IPS-18a (cell line): ENCODE measurements at regions not wholly inside any gene's neighbourhood (a gene's known extent, or its start where the extent isn't known, plus 50 kb on each side); places are given as distances from the start of the nearest gene placed in this dataset.

Experiments
- H3K27ac ChIP-seq: one replicate; pipeline ENCODE4 v1.5.1; 2013; ENCODE audit warnings: low read length
- H3K27me3 ChIP-seq: one replicate; pipeline ENCODE4 v1.6.1; 2013; ENCODE audit warnings: mild to moderate bottlenecking, low read length; ENCODE audit not compliant: control insufficient read depth, insufficient read depth
- H3K36me3 ChIP-seq: one replicate; pipeline ENCODE4 v1.6.1; 2013; ENCODE audit warnings: low read depth, low read length; ENCODE audit not compliant: control insufficient read depth
- H3K4me1 ChIP-seq: one replicate; pipeline ENCODE4 v1.6.1; 2013; ENCODE audit warnings: low read depth, low read length; ENCODE audit not compliant: control insufficient read depth
- H3K4me3 ChIP-seq: one replicate; pipeline ENCODE4 v1.5.1; 2013; ENCODE audit warnings: low read length
- H3K9ac ChIP-seq: one replicate; pipeline ENCODE4 v1.6.1; 2013; ENCODE audit warnings: mild to moderate bottlenecking, low read length, moderate library complexity
- H3K9me3 ChIP-seq: one replicate; pipeline ENCODE4 v1.6.1; 2013; ENCODE audit warnings: low read depth, low read length; ENCODE audit not compliant: control insufficient read depth

GRCh38 chr11:122210367-122210997, 94.5 kb upstream of the BLID start:
- Histone ChIP-seq H3K9me3 (no peaks in the 10 kb centered on the region), H3K27ac (no peak overlapping the region), H3K27me3 (no peaks in the 10 kb centered on the region), H3K4me1 (peaks cover 9% of the 10 kb centered on the region), H3K4me3 (no peak overlapping the region), H3K36me3 (no peaks in the 10 kb centered on the region), H3K9ac (no peak overlapping the region)

- Histone ChIP-seq H3K27ac (no peak overlapping the region), H3K4me3 (no peak overlapping the region), H3K9me3 (no peaks in the 10 kb centered on the region), H3K27me3 (no peaks in the 10 kb centered on the region), H3K4me1 (peaks cover 2% of the 10 kb centered on the region), H3K9ac (no peak overlapping the region), H3K36me3 (no peaks in the 10 kb centered on the region)
Measured at GRCh38 chr11:122209619-122210366, 93.8 kb upstream of the BLID start.

- peaks cover under 1% of the 10 kb centered on the region for H3K4me1 ChIP-seq
- H3K27me3 ChIP-seq: peaks cover 6% of the 10 kb centered on the region
- H3K9me3 ChIP-seq: no peaks in the 10 kb centered on the region
- no peaks in the 10 kb centered on the region for H3K36me3 ChIP-seq
- no peak overlapping the region for H3K9ac ChIP-seq
- no peak overlapping the region for H3K4me3 ChIP-seq
- no peak overlapping the region for H3K27ac ChIP-seq
Measured at GRCh38 chr11:122207921-122208764, 92.1 kb upstream of the BLID start.

- no peaks in the 10 kb centered on the region for H3K36me3 ChIP-seq
- H3K27me3 ChIP-seq: peaks cover 8% of the 10 kb centered on the region
- no peak overlapping the region for H3K9ac ChIP-seq
- H3K4me3 ChIP-seq: no peak overlapping the region
- H3K27ac ChIP-seq: no peak overlapping the region
- no peaks in the 10 kb centered on the region for H3K9me3 ChIP-seq
- peaks cover 6% of the 10 kb centered on the region for H3K4me1 ChIP-seq
Measured at GRCh38 chr11:122207505-122207904, 91.5 kb upstream of the BLID start.

DNA sequence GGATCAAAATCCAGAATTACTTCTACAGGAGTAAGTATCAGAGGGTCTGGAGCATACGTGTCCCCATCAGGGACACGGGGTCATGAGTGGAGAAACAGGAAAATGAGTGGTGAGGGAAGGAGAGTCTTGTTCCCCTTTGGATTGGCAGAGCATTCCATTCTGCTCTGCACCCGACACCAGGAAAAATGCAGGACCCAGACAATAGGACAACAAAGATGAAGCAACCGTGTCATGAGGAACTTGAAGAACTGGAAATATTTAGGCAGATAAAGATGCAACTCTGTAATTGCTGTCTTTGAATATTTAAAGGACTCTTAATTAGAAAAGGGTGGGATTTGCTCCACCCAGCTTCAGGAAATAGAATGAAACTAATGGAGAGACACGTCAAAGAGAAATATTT, 89.0 kb upstream of the BLID start:
- no peak overlapping the region for H3K9ac ChIP-seq
- peaks cover 13% of the 10 kb centered on the region for H3K27me3 ChIP-seq
- H3K27ac ChIP-seq: no peak overlapping the region

GRCh38 chr11:122204206-122204605, 88.2 kb upstream of the BLID start:
- no peak overlapping the region for H3K9ac ChIP-seq
- no peak overlapping the region for H3K4me3 ChIP-seq
- no peaks in the 10 kb centered on the region for H3K36me3 ChIP-seq
- no peaks in the 10 kb centered on the region for H3K9me3 ChIP-seq
- no peak overlapping the region for H3K27ac ChIP-seq
- H3K27me3 ChIP-seq: peaks cover 13% of the 10 kb centered on the region
- H3K4me1 ChIP-seq: peaks cover 9% of the 10 kb centered on the region

More for the DNA sequence above, 89.0 kb upstream of the BLID start:
- H3K36me3 ChIP-seq: no peaks in the 10 kb centered on the region
- H3K9me3 ChIP-seq: no peaks in the 10 kb centered on the region
- H3K4me3 ChIP-seq: no peak overlapping the region
- peaks cover 9% of the 10 kb centered on the region for H3K4me1 ChIP-seq

DNA sequence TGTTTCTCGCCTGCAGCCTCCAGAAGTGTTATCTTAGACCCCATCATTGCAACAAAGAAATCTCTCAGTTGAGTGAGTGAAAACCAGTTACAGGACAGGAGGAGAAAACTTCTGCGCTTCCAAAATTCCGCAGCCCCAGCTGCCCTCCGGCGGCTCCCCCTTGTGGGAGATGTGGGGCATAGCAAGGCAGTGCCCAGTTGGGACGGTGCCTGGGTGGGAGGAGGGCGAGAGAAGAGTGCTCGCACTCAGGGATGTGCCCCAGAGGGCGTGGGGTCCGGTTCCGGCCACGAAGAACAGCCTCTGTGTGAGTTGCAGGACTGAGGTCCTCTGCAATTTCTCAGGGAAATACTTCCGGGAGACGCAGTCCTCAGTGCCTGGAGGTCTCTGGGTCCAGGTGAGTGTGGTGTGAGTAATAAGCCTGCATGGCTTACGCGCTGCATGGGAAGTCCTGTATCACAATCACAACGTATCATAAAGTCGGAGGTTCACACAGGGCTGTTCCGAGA, 87.0 kb upstream of the BLID start:
- no peak overlapping the region for H3K9ac ChIP-seq
- H3K36me3 ChIP-seq: no peaks in the 10 kb centered on the region
- peak overlapping the region; percentile 21 for H3K4me3 ChIP-seq
- peaks cover 13% of the 10 kb centered on the region for H3K27me3 ChIP-seq
- H3K27ac ChIP-seq: no peak overlapping the region
- H3K9me3 ChIP-seq: no peaks in the 10 kb centered on the region
- H3K4me1 ChIP-seq: peaks cover 9% of the 10 kb centered on the region

GRCh38 chr11:122202161-122202950, 86.3 kb upstream of the BLID start:
- H3K4me3 ChIP-seq: no peak overlapping the region
- peaks cover 9% of the 10 kb centered on the region for H3K4me1 ChIP-seq
- H3K9ac ChIP-seq: no peak overlapping the region
- peaks cover 13% of the 10 kb centered on the region for H3K27me3 ChIP-seq
- no peak overlapping the region for H3K27ac ChIP-seq
- H3K9me3 ChIP-seq: no peaks in the 10 kb centered on the region
- H3K36me3 ChIP-seq: no peaks in the 10 kb centered on the region

- H3K9me3 ChIP-seq: no peaks in the 10 kb centered on the region
- H3K36me3 ChIP-seq: no peaks in the 10 kb centered on the region
- no peak overlapping the region for H3K27ac ChIP-seq
- peaks cover 13% of the 10 kb centered on the region for H3K27me3 ChIP-seq
- H3K9ac ChIP-seq: no peak overlapping the region
- H3K4me3 ChIP-seq: no peak overlapping the region
- peaks cover 9% of the 10 kb centered on the region for H3K4me1 ChIP-seq
Measured at GRCh38 chr11:122201106-122201505, 85.1 kb upstream of the BLID start.

DNA sequence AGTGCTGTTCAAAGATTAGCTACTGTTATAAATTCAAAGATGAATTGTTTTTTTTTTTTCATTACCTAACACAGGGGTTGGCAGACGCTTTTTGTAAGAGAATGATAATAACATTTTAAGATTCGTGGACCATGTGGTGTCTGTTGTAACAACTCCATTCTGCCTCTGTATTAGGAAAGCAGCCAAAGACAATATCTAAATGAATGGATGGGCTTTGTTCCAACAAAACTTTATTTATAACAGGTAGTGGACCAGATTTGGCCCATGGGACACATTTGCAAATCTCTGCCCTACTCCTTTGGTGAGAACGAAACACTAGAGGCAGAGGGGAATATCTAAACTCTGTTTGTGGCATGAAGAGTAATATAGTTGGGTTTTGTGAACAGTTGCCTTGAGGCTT, 83.6 kb upstream of the BLID start:
- peaks cover 9% of the 10 kb centered on the region for H3K4me1 ChIP-seq
- no peak overlapping the region for H3K27ac ChIP-seq
- no peak overlapping the region for H3K9ac ChIP-seq

More for the DNA sequence above, 83.6 kb upstream of the BLID start:
- no peaks in the 10 kb centered on the region for H3K36me3 ChIP-seq
- H3K4me3 ChIP-seq: no peak overlapping the region
- H3K27me3 ChIP-seq: peaks cover 13% of the 10 kb centered on the region
- H3K9me3 ChIP-seq: no peaks in the 10 kb centered on the region
